ENCODE measurements at regions not wholly inside any gene's neighbourhood (a gene's known extent, or its start where the extent isn't known, plus 50 kb on each side); places are given as distances from the start of the nearest gene placed in this dataset.

- Mint-ChIP-seq H3K36me3 (ENCODE audit: insufficient read depth) (no peaks in the 10 kb centered on the region), H3K27me3 (no peaks in the 10 kb centered on the region), H3K4me1 (ENCODE audit: low read depth in 2 of 2) (no peaks in the 10 kb centered on the region), H3K9me3 (peaks cover 3 to 7% of the 10 kb centered on the region in 2 donors), H3K27ac (no peak overlapping the region), H3K4me3 (no peak overlapping the region)
- no peak for DNase-seq
- ATAC-seq (replicated peaks): no peak
Observed at GRCh38 chr1:189816558-189816957, 661.1 kb downstream of the BRINP3 start.

- H3K4me1 Mint-ChIP-seq (ENCODE audit: low read depth in 2 of 2): no peaks in the 10 kb centered on the region
- DNase-seq (no peak), ATAC-seq (replicated peaks) (no peak)
- H3K36me3 Mint-ChIP-seq (ENCODE audit: insufficient read depth): no peaks in the 10 kb centered on the region
- H3K27me3 Mint-ChIP-seq: no peaks in the 10 kb centered on the region
- H3K27ac Mint-ChIP-seq: no peak overlapping the region
- H3K9me3 Mint-ChIP-seq: peaks cover 6 to 7% of the 10 kb centered on the region in 2 donors
- H3K4me3 Mint-ChIP-seq: no peak overlapping the region
Observed at GRCh38 chr1:189819751-189820150, 657.9 kb downstream of the BRINP3 start.

DNA sequence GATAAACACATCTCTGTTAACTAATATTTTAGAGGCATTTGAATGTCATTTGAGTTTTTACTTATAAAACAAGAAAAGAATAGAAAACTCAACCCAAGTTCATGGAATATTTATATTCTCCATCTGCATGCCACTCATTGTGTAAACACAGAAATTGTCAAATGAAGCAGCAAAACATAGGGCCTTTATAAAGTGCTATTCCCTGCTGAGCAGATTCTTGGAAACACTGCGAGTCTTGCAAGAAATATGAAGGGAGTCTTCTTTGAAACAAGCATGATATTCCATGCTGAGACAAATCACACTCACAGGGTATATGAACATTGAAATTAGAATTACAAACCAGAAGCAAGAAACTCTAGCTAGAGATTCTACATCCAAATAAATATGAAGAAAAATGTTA, 655.8 kb downstream of the BRINP3 start:
- DNase-seq: no peak
- no peak overlapping the region for H3K4me3 Mint-ChIP-seq
- H3K36me3 Mint-ChIP-seq (ENCODE audit: insufficient read depth): no peaks in the 10 kb centered on the region
- no peaks in the 10 kb centered on the region for H3K4me1 Mint-ChIP-seq (ENCODE audit: low read depth in 2 of 2)
- ATAC-seq (replicated peaks): no peak
- no peak overlapping the region for H3K27ac Mint-ChIP-seq
- H3K27me3 Mint-ChIP-seq: no peaks in the 10 kb centered on the region
- peaks cover 6 to 7% of the 10 kb centered on the region in 2 donors for H3K9me3 Mint-ChIP-seq

DNA sequence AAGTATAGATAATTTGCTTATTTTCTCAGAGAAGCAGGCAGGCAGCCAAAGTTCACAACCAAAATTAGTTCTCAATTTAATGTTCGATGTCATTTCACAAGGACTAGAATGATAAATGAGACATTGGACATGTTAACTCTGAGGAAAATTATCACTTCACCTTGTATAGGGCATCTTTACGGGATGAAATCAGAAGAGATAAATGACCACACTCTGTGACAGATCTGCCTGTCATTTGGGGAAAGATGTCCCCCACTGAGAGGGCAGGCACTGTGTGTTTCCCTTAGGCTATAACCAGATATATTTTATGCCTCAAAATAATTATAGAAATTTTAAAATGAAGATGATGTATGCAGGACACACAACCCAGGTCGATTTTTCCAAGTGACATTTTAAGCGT, 642.9 kb downstream of the BRINP3 start:
- H3K4me3 Mint-ChIP-seq: no peak overlapping the region
- H3K4me1 Mint-ChIP-seq (ENCODE audit: low read depth in 2 of 2): no peaks in the 10 kb centered on the region
- no peaks in the 10 kb centered on the region for H3K27me3 Mint-ChIP-seq
- ATAC-seq (replicated peaks) (no peak), DNase-seq (no peak)
- no peak overlapping the region for H3K27ac Mint-ChIP-seq
- peaks cover 5 to 6% of the 10 kb centered on the region in 2 donors for H3K9me3 Mint-ChIP-seq
- no peaks in the 10 kb centered on the region for H3K36me3 Mint-ChIP-seq (ENCODE audit: insufficient read depth)

DNA sequence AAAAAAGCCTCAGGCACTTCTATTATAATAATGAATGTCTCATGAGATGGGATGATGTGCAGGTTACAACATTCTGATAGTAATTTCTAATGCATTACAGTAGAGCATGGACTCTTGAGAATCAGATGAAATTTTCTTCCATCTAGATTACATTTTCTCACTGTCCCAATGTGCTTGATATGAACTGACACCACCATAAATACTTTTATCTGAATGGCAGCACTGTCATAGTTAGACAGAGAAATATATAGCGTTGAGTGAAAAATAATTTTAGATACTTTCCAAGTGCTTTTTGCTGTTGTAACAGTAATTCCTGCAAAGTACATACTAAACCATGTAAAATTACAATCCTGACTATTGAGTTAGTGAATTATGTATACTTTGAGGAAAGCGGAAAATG, 630.1 kb downstream of the BRINP3 start:
- Mint-ChIP-seq H3K27me3 (no peaks in the 10 kb centered on the region), H3K9me3 (peaks cover 2 to 12% of the 10 kb centered on the region in 2 donors), H3K27ac (no peak overlapping the region), H3K4me3 (no peak overlapping the region), H3K4me1 (ENCODE audit: low read depth in 2 of 2) (no peaks in the 10 kb centered on the region), H3K36me3 (ENCODE audit: insufficient read depth) (no peaks in the 10 kb centered on the region)
- DNase-seq: no peak
- ATAC-seq (replicated peaks): no peak

- no peak for DNase-seq
- H3K36me3 Mint-ChIP-seq (ENCODE audit: insufficient read depth): no peaks in the 10 kb centered on the region
- H3K27ac Mint-ChIP-seq: no peak overlapping the region
- no peak for ATAC-seq (replicated peaks)
- H3K4me3 Mint-ChIP-seq: no peak overlapping the region
- peaks cover 0 to 5% of the 10 kb centered on the region in 2 donors for H3K9me3 Mint-ChIP-seq
- H3K4me1 Mint-ChIP-seq (ENCODE audit: low read depth in 2 of 2): no peaks in the 10 kb centered on the region
- no peaks in the 10 kb centered on the region for H3K27me3 Mint-ChIP-seq
Observed at GRCh38 chr1:189851806-189852367, 625.8 kb downstream of the BRINP3 start.

DNA sequence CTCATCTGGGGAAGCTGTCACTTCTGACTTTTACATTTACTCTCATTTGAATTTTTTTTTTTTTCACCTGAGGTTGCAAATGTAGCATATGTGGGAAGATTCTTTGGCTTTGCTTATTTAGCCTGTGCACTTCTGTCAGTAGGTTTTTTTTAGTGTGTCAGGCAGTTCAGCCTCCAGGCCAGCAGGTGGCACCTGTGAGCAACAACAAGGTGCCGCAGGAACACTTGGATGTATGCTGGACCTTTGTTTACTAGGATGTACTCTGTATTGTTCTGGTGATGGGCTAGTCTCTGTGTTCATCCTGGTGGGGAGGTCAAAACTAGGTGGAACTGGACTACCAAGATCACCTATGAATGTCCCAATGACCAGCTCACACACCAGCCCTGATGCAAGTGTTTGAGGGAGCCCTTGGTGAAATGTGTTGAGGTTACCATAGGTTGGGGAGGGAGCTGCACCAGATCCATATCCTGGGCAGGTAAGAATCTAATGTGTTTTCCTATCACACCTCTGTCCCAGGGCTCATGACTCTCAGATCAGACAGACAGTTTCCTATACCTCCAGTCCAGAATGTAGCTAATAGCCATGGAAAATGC, 618.2 kb downstream of the BRINP3 start:
- DNase-seq (no peak), ATAC-seq (replicated peaks) (no peak)
- Mint-ChIP-seq H3K36me3 (ENCODE audit: insufficient read depth) (no peaks in the 10 kb centered on the region), H3K4me1 (ENCODE audit: low read depth in 2 of 2) (no peaks in the 10 kb centered on the region), H3K27ac (no peak overlapping the region), H3K9me3 (peaks cover 5 to 15% of the 10 kb centered on the region in 2 donors), H3K4me3 (no peak overlapping the region), H3K27me3 (no peaks in the 10 kb centered on the region)

GRCh38 chr1:189866606-189867005, 611.1 kb downstream of the BRINP3 start:
- Mint-ChIP-seq H3K27me3 (no peaks in the 10 kb centered on the region), H3K4me3 (no peak overlapping the region), H3K9me3 (peaks cover 1 to 9% of the 10 kb centered on the region in 2 donors), H3K4me1 (ENCODE audit: low read depth in 2 of 2) (no peaks in the 10 kb centered on the region), H3K27ac (no peak overlapping the region), H3K36me3 (ENCODE audit: insufficient read depth) (no peaks in the 10 kb centered on the region)
- no peak for DNase-seq
- ATAC-seq (replicated peaks): no peak

DNA sequence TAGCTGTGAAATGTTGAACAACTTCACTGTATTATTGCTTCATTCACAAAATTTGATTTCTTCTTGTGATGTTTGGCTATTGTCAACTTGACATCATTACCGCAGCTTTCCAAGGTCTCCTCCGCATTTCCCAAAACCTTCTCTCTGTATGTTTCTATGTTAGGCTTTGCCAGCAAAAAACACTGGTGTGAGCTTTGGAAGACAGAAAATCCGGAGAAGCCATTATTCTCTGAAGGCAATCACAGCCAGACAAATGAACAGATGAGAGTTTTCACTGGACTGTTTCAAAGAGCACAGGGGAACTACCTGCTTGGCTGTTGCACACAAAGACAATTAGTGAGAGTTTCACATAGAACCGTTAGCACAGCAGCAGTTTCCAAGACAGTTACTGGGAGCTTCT, 609.6 kb downstream of the BRINP3 start:
- H3K9me3 Mint-ChIP-seq: peaks cover 0 to 3% of the 10 kb centered on the region in 2 donors
- no peak overlapping the region for H3K4me3 Mint-ChIP-seq
- no peak for DNase-seq
- H3K36me3 Mint-ChIP-seq (ENCODE audit: insufficient read depth): no peaks in the 10 kb centered on the region
- H3K27me3 Mint-ChIP-seq: no peaks in the 10 kb centered on the region
- no peak overlapping the region for H3K27ac Mint-ChIP-seq
- no peak for ATAC-seq (replicated peaks)
- H3K4me1 Mint-ChIP-seq (ENCODE audit: low read depth in 2 of 2): no peaks in the 10 kb centered on the region

- Mint-ChIP-seq H3K4me3 (no peak overlapping the region), H3K27ac (no peak overlapping the region), H3K36me3 (ENCODE audit: insufficient read depth) (no peaks in the 10 kb centered on the region), H3K9me3 (peaks cover 0 to 5% of the 10 kb centered on the region in 2 donors), H3K4me1 (ENCODE audit: low read depth in 2 of 2) (no peaks in the 10 kb centered on the region), H3K27me3 (no peaks in the 10 kb centered on the region)
- DNase-seq (no peak), ATAC-seq (replicated peaks) (no peak)
Observed at GRCh38 chr1:189874715-189875435, 602.8 kb downstream of the BRINP3 start.

GRCh38 chr1:189880135-189880534, 597.5 kb downstream of the BRINP3 start:
- ATAC-seq (replicated peaks) (no peak), DNase-seq (no peak)
- no peaks in the 10 kb centered on the region for H3K27me3 Mint-ChIP-seq
- peaks cover 0 to 5% of the 10 kb centered on the region in 2 donors for H3K9me3 Mint-ChIP-seq
- no peaks in the 10 kb centered on the region for H3K4me1 Mint-ChIP-seq (ENCODE audit: low read depth in 2 of 2)
- H3K4me3 Mint-ChIP-seq: no peak overlapping the region
- no peak overlapping the region for H3K27ac Mint-ChIP-seq
- no peaks in the 10 kb centered on the region for H3K36me3 Mint-ChIP-seq (ENCODE audit: insufficient read depth)

GRCh38 chr1:189899686-189900425, 577.8 kb downstream of the BRINP3 start:
- H3K9me3 Mint-ChIP-seq: peaks cover 8 to 10% of the 10 kb centered on the region in 2 donors

DNA sequence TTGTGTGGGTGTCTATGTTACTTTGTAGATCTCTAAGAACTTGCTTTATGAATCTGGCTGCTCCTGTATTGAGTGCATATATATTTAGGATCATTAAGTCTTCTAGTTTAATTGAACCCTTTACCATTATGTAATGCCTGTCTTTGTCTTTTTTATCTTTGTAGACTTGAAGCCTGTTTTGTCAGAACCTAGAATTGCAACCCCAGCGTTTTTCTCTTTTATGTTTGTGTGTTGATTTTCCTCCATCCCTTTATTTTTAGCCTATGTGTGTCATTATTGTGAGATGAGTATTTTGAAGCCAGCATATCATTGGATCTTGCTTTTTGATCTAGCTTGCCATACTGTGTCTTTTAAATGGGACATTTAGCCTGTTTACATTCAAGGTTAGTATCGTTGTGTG, 573.2 kb downstream of the BRINP3 start:
- DNase-seq (no peak), ATAC-seq (replicated peaks) (no peak)
- Mint-ChIP-seq H3K36me3 (ENCODE audit: insufficient read depth) (no peaks in the 10 kb centered on the region), H3K9me3 (peaks cover 17 to 26% of the 10 kb centered on the region in 2 donors), H3K27me3 (no peaks in the 10 kb centered on the region), H3K4me1 (ENCODE audit: low read depth in 2 of 2) (no peaks in the 10 kb centered on the region), H3K4me3 (no peak overlapping the region), H3K27ac (no peak overlapping the region)

More at GRCh38 chr1:189899686-189900425, 577.8 kb downstream of the BRINP3 start:
- Mint-ChIP-seq H3K27me3 (no peaks in the 10 kb centered on the region), H3K27ac (no peak overlapping the region), H3K4me1 (ENCODE audit: low read depth in 2 of 2) (no peaks in the 10 kb centered on the region), H3K4me3 (no peak overlapping the region), H3K36me3 (ENCODE audit: insufficient read depth) (no peaks in the 10 kb centered on the region)
- ATAC-seq (replicated peaks) (no peak), DNase-seq (no peak)
